MCF 10A (cell line): ENCODE measurements at regions not wholly inside any gene's neighbourhood (a gene's known extent, or its start where the extent isn't known, plus 50 kb on each side); places are given as distances from the start of the nearest gene placed in this dataset.

Source experiments
- BruUV-seq: library from RNA; stranded (reverse); fragments of 400-500 nt; replicated peaks from 2 replicates; lab custom pipeline; 2021; lab: Mats Ljungman, UMichigan
- CTCF ChIA-PET: fragments of 300-600 bp; sonication (Branson Sonifier 250); formaldehyde crosslinking; extraction: SDS; loops from one replicate; lab custom pipeline; 2021; ENCODE audit warnings: antibody characterized with exemption, inconsistent platforms; lab: Yijun Ruan, JAX
- POLR2A ChIA-PET: fragments of 300-600, 350-650 bp; sonication (Branson Sonifier 250); formaldehyde crosslinking; extraction: SDS; loops from one replicate; lab custom pipeline; 2020; ENCODE audit warnings: antibody characterized with exemption, inconsistent platforms; lab: Yijun Ruan, JAX
- DNase-seq: peaks from one replicate; pipeline ENCODE4 v3.0.0-alpha.2; 2018; ENCODE audit not compliant: unreplicated experiment
- H3K27ac Mint-ChIP-seq: one replicate; pipeline ENCODE4 v1.8.0; 2022; ENCODE audit warnings: mild to moderate bottlenecking, low read depth, mixed read lengths; ENCODE audit not compliant: unreplicated experiment
- H3K27me3 Mint-ChIP-seq: one replicate; pipeline ENCODE4 v1.8.0; 2022; ENCODE audit warnings: mixed read lengths; ENCODE audit not compliant: insufficient read depth, unreplicated experiment
- H3K36me3 Mint-ChIP-seq: one replicate; pipeline ENCODE4 v1.8.0; 2022; ENCODE audit warnings: mild to moderate bottlenecking, moderate library complexity, mixed read lengths; ENCODE audit not compliant: insufficient read depth, unreplicated experiment
- H3K4me1 Mint-ChIP-seq: one replicate; pipeline ENCODE4 v1.8.0; 2022; ENCODE audit warnings: mixed read lengths; ENCODE audit not compliant: insufficient read depth, unreplicated experiment
- H3K4me3 Mint-ChIP-seq: one replicate; pipeline ENCODE4 v1.8.0; 2022; ENCODE audit warnings: mild to moderate bottlenecking, moderate library complexity, mixed read lengths; ENCODE audit not compliant: unreplicated experiment
- H3K9me3 Mint-ChIP-seq: one replicate; pipeline ENCODE4 v1.8.0; 2022; ENCODE audit warnings: mixed read lengths; ENCODE audit not compliant: unreplicated experiment
- CTCF ChIP-seq: fragments of 200-600 bp; IDR thresholded peaks from one replicate; pipeline ENCODE4 v1.8.0; 2022; ENCODE audit warnings: antibody characterized with exemption, mild to moderate bottlenecking; ENCODE audit not compliant: unreplicated experiment
- intact Hi-C: fragments of 100-400 bp; cut with micrococcal nuclease; formaldehyde crosslinking; loops from 2 replicates; pipeline ENCODE4 v1.14.1; 2022

- peaks cover 8% of the 10 kb centered on the region for H3K9me3 Mint-ChIP-seq
- BruUV-seq: no TSS peak
- no peaks in the 10 kb centered on the region for H3K27me3 Mint-ChIP-seq
- TF ChIP-seq CTCF: no peak
- intact Hi-C loops: no loop called here
- H3K4me1 Mint-ChIP-seq: no peaks in the 10 kb centered on the region
- ChIA-PET POLR2A (no interaction called here), CTCF (no interaction called here)
- no peak overlapping the region for H3K4me3 Mint-ChIP-seq
- H3K36me3 Mint-ChIP-seq: no peaks in the 10 kb centered on the region
- no peak overlapping the region for H3K27ac Mint-ChIP-seq
- no peak for DNase-seq
Observed at GRCh38 chrX:33607042-33607595, 395.8 kb upstream of the DMD start.

- no peak overlapping the region for H3K27ac Mint-ChIP-seq
- H3K4me1 Mint-ChIP-seq: no peaks in the 10 kb centered on the region
- no peak for TF ChIP-seq CTCF
- H3K27me3 Mint-ChIP-seq: no peaks in the 10 kb centered on the region
- ChIA-PET CTCF (interaction anchor here (0.6 kb wide), 1 partner anchor 724 kb away, joined by 3 read pairs; no protein-coding TSS in a partner anchor), POLR2A (no interaction called here)
- DNase-seq: no peak
- H3K9me3 Mint-ChIP-seq: peaks cover 8% of the 10 kb centered on the region
- no peaks in the 10 kb centered on the region for H3K36me3 Mint-ChIP-seq
- intact Hi-C loops: no loop called here
- no TSS peak for BruUV-seq
- no peak overlapping the region for H3K4me3 Mint-ChIP-seq
Observed at GRCh38 chrX:33605997-33606396, 394.6 kb upstream of the DMD start.

GRCh38 chrX:33592396-33592795 lies 381.0 kb upstream of the DMD start:
- no peaks in the 10 kb centered on the region for H3K4me1 Mint-ChIP-seq
- no peak overlapping the region for H3K4me3 Mint-ChIP-seq
- DNase-seq: no peak
- BruUV-seq: no TSS peak
- TF ChIP-seq CTCF: no peak
- intact Hi-C loops: no loop called here
- no peak overlapping the region for H3K27ac Mint-ChIP-seq
- no peaks in the 10 kb centered on the region for H3K36me3 Mint-ChIP-seq
- CTCF ChIA-PET: no interaction called here
- H3K27me3 Mint-ChIP-seq: no peaks in the 10 kb centered on the region
- POLR2A ChIA-PET: no interaction called here
- no peaks in the 10 kb centered on the region for H3K9me3 Mint-ChIP-seq

GRCh38 chrX:33589316-33589715 lies 378.0 kb upstream of the DMD start:
- POLR2A ChIA-PET: interaction anchor here (0.6 kb wide), 2 partner anchors 22 to 405 kb away, joined by 3 read pairs; no protein-coding TSS in a partner anchor
- Mint-ChIP-seq H3K36me3 (no peaks in the 10 kb centered on the region), H3K27me3 (no peaks in the 10 kb centered on the region), H3K4me3 (no peak overlapping the region), H3K27ac (no peak overlapping the region), H3K4me1 (no peaks in the 10 kb centered on the region), H3K9me3 (no peaks in the 10 kb centered on the region)
- intact Hi-C loops: no loop called here
- peak; percentile 12 for DNase-seq
- CTCF ChIA-PET: interaction anchor here (0.7 kb wide), 1 partner anchor 257 kb away, joined by 4 read pairs; no protein-coding TSS in a partner anchor
- no TSS peak for BruUV-seq
- no peak for TF ChIP-seq CTCF
